SJSA1 (cell line): ENCODE measurements at regions not wholly inside any gene's neighbourhood (a gene's known extent, or its start where the extent isn't known, plus 50 kb on each side); places are given as distances from the start of the nearest gene placed in this dataset.
"Not testable (repeated sequence)": the region's sequence is repeated elsewhere in the genome, so short reads cannot be mapped to it uniquely, and the experiment has no call there.

Source experiments
- DNase-seq, 2 experiments: peaks; one replicate each; pipeline ENCODE4 v3.0.0-alpha.2; 2015 to 2020; ENCODE audit warnings: low spot score in 2 of 2, low read depth in 1 of 2
- H3K27ac ChIP-seq: fragments of 250-450 bp; sonication (Bioruptor Pico); 2 replicates; pipeline ENCODE4 v1.5.1; 2020; ENCODE audit warnings: mild to moderate bottlenecking, moderate library complexity
- H3K27me3 ChIP-seq: fragments of 250-450 bp; sonication (Bioruptor Pico); replicated peaks from 2 replicates; pipeline ENCODE4 v1.5.1; 2020; ENCODE audit warnings: mild to moderate bottlenecking, moderate library complexity
- H3K36me3 ChIP-seq: fragments of 250-450 bp; sonication (Bioruptor Pico); 2 replicates; pipeline ENCODE4 v1.5.1; 2020; ENCODE audit warnings: mild to moderate bottlenecking
- H3K4me1 ChIP-seq: fragments of 250-450 bp; sonication (Bioruptor Pico); replicated peaks from 2 replicates; pipeline ENCODE4 v1.6.1; 2021; ENCODE audit warnings: mild to moderate bottlenecking
- H3K4me3 ChIP-seq: fragments of 250-450 bp; sonication (Bioruptor Pico); 2 replicates; pipeline ENCODE4 v1.5.1; 2020; ENCODE audit warnings: mild to moderate bottlenecking
- H3K9me3 ChIP-seq: fragments of 250-450 bp; sonication (Bioruptor Pico); replicated peaks from 2 replicates; pipeline ENCODE4 v1.5.1; 2020; ENCODE audit warnings: mild to moderate bottlenecking

GRCh38 chr1:221228594-221228993 is 349.4 kb downstream of the HLX start:
- Histone ChIP-seq H3K27ac (no peak overlapping the region), H3K9me3 (no peaks in the 10 kb centered on the region), H3K4me1 (no peaks in the 10 kb centered on the region), H3K36me3 (no peaks in the 10 kb centered on the region), H3K27me3 (no peaks in the 10 kb centered on the region), H3K4me3 (no peak overlapping the region)
- no peak for DNase-seq

- no peak for DNase-seq
- Histone ChIP-seq H3K36me3 (no peaks in the 10 kb centered on the region), H3K4me1 (no peaks in the 10 kb centered on the region), H3K9me3 (no peaks in the 10 kb centered on the region), H3K27ac (no peak overlapping the region), H3K27me3 (no peaks in the 10 kb centered on the region), H3K4me3 (no peak overlapping the region)
Observed at GRCh38 chr1:221230605-221231004, 351.4 kb downstream of the HLX start.

GRCh38 chr1:221234791-221235190 is 355.5 kb downstream of the HLX start:
- no peak for DNase-seq
- Histone ChIP-seq H3K9me3 (no peaks in the 10 kb centered on the region), H3K4me3 (no peak overlapping the region), H3K4me1 (no peaks in the 10 kb centered on the region), H3K27me3 (no peaks in the 10 kb centered on the region), H3K36me3 (no peaks in the 10 kb centered on the region), H3K27ac (no peak overlapping the region)

DNA sequence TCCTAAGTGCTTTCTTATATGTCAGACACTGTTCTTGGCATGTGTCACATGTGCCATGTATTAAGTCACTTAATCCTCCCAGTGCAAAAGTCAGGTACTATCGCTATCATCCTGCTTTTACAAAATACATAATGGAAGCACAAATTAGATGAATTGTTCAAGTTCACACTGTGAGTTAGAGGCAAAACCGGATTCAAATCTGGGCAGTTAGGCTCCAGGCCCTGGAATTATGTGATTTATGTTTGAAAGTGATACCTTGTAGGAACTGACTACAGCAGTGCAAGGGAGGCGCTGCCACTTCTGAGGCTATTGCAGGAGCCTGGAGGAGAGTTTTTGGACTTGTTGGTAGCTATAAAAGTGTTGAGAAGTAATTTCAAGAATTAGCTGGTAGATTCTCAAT is 358.3 kb downstream of the HLX start:
- Histone ChIP-seq H3K27ac (no peak overlapping the region), H3K27me3 (no peaks in the 10 kb centered on the region), H3K4me1 (no peaks in the 10 kb centered on the region), H3K4me3 (no peak overlapping the region), H3K9me3 (no peaks in the 10 kb centered on the region), H3K36me3 (no peaks in the 10 kb centered on the region)
- no peak for DNase-seq

DNA sequence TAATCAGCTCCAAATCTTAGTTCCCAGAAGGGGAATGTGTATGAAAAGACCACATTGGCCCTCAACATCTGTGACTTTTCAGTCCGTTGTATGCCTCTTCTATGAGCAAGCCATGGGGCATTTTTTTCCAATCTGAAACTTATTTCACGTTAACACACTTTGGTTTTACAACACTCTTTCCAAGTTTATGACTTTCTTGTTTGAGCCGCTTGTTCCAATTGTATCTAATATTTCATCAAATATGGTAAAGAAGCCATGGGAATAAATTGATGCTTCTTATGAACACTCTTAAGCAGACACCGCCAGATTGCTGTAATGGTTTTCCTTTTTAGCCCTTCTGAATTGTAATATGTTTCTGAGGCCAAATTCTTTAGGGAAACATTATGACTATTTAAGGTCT is 359.9 kb downstream of the HLX start:
- H3K9me3 ChIP-seq = no peaks in the 10 kb centered on the region
- H3K4me3 ChIP-seq = no peak overlapping the region
- no peaks in the 10 kb centered on the region for H3K36me3 ChIP-seq
- H3K4me1 ChIP-seq = no peaks in the 10 kb centered on the region
- no peak overlapping the region for H3K27ac ChIP-seq
- H3K27me3 ChIP-seq = no peaks in the 10 kb centered on the region
- no peak for DNase-seq

GRCh38 chr1:221239792-221240191 is 360.5 kb downstream of the HLX start:
- Histone ChIP-seq H3K36me3 (no peaks in the 10 kb centered on the region), H3K27me3 (no peaks in the 10 kb centered on the region), H3K4me3 (no peak overlapping the region), H3K4me1 (no peaks in the 10 kb centered on the region), H3K27ac (no peak overlapping the region), H3K9me3 (no peaks in the 10 kb centered on the region)
- DNase-seq = no peak

- H3K36me3 ChIP-seq = no peaks in the 10 kb centered on the region
Observed at GRCh38 chr1:221240690-221241089, 361.4 kb downstream of the HLX start.

DNA sequence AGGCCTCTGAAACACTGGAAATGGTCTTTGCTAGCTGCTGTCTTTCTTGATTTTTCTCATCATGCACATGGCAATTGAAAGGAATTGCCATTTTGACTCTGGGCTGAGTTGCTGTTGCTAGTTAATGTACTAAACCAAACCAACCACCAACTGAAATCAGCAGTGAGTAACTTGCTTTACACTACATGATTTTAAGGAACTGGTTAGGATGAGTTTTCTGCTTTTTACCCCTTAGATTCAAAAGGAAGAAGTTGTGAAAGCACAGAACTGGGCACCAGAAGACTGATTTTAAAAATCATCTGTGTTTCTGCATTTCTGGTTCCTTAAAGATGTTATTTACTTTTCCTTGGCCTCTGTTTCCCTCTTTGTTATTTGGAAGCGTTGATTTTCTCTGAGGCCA is 361.9 kb downstream of the HLX start:
- H3K9me3 ChIP-seq = no peaks in the 10 kb centered on the region
- no peaks in the 10 kb centered on the region for H3K36me3 ChIP-seq
- DNase-seq = no peak
- no peaks in the 10 kb centered on the region for H3K4me1 ChIP-seq
- no peak overlapping the region for H3K4me3 ChIP-seq
- H3K27me3 ChIP-seq = no peaks in the 10 kb centered on the region
- H3K27ac ChIP-seq = no peak overlapping the region

More at GRCh38 chr1:221240690-221241089, 361.4 kb downstream of the HLX start:
- Histone ChIP-seq H3K4me1 (no peaks in the 10 kb centered on the region), H3K27me3 (no peaks in the 10 kb centered on the region), H3K4me3 (no peak overlapping the region), H3K27ac (no peak overlapping the region), H3K9me3 (no peaks in the 10 kb centered on the region)
- no peak for DNase-seq

DNA sequence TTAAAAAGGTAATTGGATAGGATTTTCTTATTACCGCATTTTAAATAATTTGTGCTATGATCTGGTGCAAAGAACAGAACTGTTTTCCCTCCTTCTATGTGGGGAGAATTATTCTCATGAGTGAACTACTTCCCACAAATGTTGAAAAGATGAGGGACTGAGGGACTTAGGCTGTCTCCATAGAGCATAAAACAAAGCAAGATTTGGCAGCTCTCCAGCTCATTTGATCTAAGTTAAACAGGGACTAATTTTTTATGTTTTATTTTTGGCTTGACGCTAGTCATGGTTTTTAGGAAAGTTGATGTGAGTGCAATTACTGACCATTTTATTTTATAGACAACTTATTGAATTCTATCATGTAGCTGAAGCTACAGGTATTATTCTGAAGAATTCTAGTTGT is 362.3 kb downstream of the HLX start:
- H3K36me3 ChIP-seq = no peaks in the 10 kb centered on the region
- no peaks in the 10 kb centered on the region for H3K4me1 ChIP-seq
- DNase-seq = no peak
- no peaks in the 10 kb centered on the region for H3K27me3 ChIP-seq
- H3K27ac ChIP-seq = no peak overlapping the region
- no peak overlapping the region for H3K4me3 ChIP-seq
- H3K9me3 ChIP-seq = no peaks in the 10 kb centered on the region

GRCh38 chr1:221246067-221246466 is 366.8 kb downstream of the HLX start:
- no peaks in the 10 kb centered on the region for H3K9me3 ChIP-seq
- DNase-seq = no peak
- no peaks in the 10 kb centered on the region for H3K36me3 ChIP-seq
- no peaks in the 10 kb centered on the region for H3K4me1 ChIP-seq
- H3K4me3 ChIP-seq = no peak overlapping the region
- H3K27me3 ChIP-seq = no peaks in the 10 kb centered on the region
- H3K27ac ChIP-seq = no peak overlapping the region

- H3K9me3 ChIP-seq = no peaks in the 10 kb centered on the region
- H3K4me3 ChIP-seq = no peak overlapping the region
- H3K27me3 ChIP-seq = no peaks in the 10 kb centered on the region
- no peaks in the 10 kb centered on the region for H3K4me1 ChIP-seq
- no peak overlapping the region for H3K27ac ChIP-seq
- no peak for DNase-seq
- no peaks in the 10 kb centered on the region for H3K36me3 ChIP-seq
Observed at GRCh38 chr1:221246628-221247415, 367.6 kb downstream of the HLX start.

DNA sequence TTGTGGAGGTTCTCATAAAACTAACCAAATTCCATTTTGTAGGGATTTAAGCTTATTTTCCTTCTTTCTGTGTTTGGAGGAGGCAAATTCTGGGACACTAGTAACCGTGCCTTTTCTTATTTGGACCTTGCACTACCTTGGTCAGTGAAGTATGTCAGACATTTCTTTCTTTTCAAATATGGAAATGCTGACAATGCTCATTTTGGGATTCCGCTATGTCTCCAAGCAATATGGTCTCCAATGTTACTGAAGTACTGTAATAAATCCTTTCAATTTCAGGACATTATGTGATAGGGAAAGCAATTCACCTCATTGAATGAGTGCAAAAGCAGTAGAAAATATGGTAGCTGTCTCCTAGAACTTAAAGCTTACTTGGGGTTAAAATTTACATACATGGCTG is 372.3 kb downstream of the HLX start:
- Histone ChIP-seq H3K9me3 (no peaks in the 10 kb centered on the region), H3K27ac (no peak overlapping the region), H3K36me3 (no peaks in the 10 kb centered on the region), H3K4me3 (no peak overlapping the region), H3K4me1 (no peaks in the 10 kb centered on the region), H3K27me3 (no peaks in the 10 kb centered on the region)
- DNase-seq = no peak

GRCh38 chr1:221254813-221255212 is 375.6 kb downstream of the HLX start:
- no peaks in the 10 kb centered on the region for H3K4me1 ChIP-seq
- no peaks in the 10 kb centered on the region for H3K36me3 ChIP-seq
- H3K4me3 ChIP-seq = no peak overlapping the region
- no peak overlapping the region for H3K27ac ChIP-seq
- DNase-seq = no peak
- H3K27me3 ChIP-seq = no peaks in the 10 kb centered on the region
- no peaks in the 10 kb centered on the region for H3K9me3 ChIP-seq

DNA sequence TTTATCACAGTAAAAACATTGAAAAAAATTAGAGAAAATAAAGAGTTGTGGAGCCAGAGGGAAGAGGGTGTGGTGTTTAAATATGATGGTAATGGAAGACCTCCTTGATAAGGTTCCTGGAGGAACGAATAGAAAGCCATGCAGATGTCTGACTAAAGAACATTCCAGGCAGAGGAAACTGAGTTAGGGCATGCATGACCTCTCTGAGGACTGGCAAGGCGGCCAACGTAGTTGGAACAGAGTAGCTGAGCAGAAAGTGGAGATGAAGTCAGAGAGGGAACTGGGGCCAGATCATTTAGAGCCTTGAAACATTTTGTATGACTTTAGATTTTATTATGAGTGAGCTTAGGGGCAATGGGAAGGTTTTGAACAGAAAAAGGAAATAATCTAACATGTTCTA is 377.5 kb downstream of the HLX start:
- H3K4me3 ChIP-seq = no peak overlapping the region
- H3K9me3 ChIP-seq = no peaks in the 10 kb centered on the region
- no peak for DNase-seq
- H3K27me3 ChIP-seq = no peaks in the 10 kb centered on the region
- H3K4me1 ChIP-seq = no peaks in the 10 kb centered on the region
- no peaks in the 10 kb centered on the region for H3K36me3 ChIP-seq
- H3K27ac ChIP-seq = no peak overlapping the region

DNA sequence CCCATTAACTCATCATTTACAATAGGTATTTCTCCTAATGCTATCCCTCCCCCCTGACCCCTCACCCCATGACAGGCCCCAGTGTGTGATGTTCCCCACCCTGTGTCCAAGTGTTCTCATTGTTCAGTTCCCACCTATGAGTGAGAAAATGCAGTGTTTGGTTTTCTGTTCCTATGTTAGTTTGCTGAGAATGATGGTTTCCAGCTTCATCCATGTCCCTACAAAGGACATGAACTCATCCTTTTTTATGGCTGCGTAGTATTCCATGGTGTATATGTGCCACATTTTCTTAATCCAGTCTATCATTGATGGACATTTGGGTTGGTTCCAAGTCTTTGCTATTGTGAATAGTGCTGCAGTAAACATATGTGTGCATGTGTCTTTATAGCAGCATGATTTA is 378.3 kb downstream of the HLX start:
- H3K27me3 ChIP-seq, H3K36me3 ChIP-seq, H3K4me1 ChIP-seq, H3K27ac ChIP-seq, H3K9me3 ChIP-seq, H3K4me3 ChIP-seq, DNase-seq: not testable (repeated sequence)
